ENCODE measurements at regions not wholly inside any gene's neighbourhood (a gene's known extent, or its start where the extent isn't known, plus 50 kb on each side); places are given as distances from the start of the nearest gene placed in this dataset.

DNA sequence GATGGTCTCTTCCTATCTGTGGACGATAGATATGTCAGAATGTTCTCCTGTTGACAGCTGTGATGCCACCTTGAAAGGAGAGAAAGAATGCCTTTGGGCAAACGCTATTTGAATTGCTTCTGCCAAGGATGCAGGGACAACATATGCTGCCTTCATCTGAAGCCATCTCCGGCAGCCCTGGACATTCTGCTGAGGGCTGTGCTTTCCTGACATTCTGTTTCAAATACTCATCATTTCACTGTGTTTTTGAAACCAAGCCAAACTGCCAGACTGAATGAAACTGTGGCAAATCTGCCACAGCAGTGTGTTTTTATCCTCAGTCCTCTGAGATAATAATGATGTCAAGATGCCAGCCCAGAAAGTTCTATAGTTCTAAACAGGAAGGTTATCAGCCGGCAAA is 85.8 kb upstream of the BCAT1 start (continued):
- TF ChIP-seq, protein P1, sequence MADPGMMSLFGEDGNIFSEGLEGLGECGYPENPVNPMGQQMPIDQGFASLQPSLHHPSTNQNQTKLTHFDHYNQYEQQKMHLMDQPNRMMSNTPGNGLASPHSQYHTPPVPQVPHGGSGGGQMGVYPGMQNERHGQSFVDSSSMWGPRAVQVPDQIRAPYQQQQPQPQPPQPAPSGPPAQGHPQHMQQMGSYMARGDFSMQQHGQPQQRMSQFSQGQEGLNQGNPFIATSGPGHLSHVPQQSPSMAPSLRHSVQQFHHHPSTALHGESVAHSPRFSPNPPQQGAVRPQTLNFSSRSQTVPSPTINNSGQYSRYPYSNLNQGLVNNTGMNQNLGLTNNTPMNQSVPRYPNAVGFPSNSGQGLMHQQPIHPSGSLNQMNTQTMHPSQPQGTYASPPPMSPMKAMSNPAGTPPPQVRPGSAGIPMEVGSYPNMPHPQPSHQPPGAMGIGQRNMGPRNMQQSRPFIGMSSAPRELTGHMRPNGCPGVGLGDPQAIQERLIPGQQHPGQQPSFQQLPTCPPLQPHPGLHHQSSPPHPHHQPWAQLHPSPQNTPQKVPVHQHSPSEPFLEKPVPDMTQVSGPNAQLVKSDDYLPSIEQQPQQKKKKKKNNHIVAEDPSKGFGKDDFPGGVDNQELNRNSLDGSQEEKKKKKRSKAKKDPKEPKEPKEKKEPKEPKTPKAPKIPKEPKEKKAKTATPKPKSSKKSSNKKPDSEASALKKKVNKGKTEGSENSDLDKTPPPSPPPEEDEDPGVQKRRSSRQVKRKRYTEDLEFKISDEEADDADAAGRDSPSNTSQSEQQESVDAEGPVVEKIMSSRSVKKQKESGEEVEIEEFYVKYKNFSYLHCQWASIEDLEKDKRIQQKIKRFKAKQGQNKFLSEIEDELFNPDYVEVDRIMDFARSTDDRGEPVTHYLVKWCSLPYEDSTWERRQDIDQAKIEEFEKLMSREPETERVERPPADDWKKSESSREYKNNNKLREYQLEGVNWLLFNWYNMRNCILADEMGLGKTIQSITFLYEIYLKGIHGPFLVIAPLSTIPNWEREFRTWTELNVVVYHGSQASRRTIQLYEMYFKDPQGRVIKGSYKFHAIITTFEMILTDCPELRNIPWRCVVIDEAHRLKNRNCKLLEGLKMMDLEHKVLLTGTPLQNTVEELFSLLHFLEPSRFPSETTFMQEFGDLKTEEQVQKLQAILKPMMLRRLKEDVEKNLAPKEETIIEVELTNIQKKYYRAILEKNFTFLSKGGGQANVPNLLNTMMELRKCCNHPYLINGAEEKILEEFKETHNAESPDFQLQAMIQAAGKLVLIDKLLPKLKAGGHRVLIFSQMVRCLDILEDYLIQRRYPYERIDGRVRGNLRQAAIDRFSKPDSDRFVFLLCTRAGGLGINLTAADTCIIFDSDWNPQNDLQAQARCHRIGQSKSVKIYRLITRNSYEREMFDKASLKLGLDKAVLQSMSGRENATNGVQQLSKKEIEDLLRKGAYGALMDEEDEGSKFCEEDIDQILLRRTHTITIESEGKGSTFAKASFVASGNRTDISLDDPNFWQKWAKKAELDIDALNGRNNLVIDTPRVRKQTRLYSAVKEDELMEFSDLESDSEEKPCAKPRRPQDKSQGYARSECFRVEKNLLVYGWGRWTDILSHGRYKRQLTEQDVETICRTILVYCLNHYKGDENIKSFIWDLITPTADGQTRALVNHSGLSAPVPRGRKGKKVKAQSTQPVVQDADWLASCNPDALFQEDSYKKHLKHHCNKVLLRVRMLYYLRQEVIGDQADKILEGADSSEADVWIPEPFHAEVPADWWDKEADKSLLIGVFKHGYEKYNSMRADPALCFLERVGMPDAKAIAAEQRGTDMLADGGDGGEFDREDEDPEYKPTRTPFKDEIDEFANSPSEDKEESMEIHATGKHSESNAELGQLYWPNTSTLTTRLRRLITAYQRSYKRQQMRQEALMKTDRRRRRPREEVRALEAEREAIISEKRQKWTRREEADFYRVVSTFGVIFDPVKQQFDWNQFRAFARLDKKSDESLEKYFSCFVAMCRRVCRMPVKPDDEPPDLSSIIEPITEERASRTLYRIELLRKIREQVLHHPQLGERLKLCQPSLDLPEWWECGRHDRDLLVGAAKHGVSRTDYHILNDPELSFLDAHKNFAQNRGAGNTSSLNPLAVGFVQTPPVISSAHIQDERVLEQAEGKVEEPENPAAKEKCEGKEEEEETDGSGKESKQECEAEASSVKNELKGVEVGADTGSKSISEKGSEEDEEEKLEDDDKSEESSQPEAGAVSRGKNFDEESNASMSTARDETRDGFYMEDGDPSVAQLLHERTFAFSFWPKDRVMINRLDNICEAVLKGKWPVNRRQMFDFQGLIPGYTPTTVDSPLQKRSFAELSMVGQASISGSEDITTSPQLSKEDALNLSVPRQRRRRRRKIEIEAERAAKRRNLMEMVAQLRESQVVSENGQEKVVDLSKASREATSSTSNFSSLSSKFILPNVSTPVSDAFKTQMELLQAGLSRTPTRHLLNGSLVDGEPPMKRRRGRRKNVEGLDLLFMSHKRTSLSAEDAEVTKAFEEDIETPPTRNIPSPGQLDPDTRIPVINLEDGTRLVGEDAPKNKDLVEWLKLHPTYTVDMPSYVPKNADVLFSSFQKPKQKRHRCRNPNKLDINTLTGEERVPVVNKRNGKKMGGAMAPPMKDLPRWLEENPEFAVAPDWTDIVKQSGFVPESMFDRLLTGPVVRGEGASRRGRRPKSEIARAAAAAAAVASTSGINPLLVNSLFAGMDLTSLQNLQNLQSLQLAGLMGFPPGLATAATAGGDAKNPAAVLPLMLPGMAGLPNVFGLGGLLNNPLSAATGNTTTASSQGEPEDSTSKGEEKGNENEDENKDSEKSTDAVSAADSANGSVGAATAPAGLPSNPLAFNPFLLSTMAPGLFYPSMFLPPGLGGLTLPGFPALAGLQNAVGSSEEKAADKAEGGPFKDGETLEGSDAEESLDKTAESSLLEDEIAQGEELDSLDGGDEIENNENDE (IDR thresholded peaks at IDR 0.05; ENCODE audit: insufficient replicate concordance, low read length): no peak
- no peak for TF ChIP-seq SIX5 (IDR thresholded peaks at IDR 0.05; ENCODE audit: low read depth, low read length)
